ENCODE measurements at regions not wholly inside any gene's neighbourhood (a gene's known extent, or its start where the extent isn't known, plus 50 kb on each side); places are given as distances from the start of the nearest gene placed in this dataset.

DNA sequence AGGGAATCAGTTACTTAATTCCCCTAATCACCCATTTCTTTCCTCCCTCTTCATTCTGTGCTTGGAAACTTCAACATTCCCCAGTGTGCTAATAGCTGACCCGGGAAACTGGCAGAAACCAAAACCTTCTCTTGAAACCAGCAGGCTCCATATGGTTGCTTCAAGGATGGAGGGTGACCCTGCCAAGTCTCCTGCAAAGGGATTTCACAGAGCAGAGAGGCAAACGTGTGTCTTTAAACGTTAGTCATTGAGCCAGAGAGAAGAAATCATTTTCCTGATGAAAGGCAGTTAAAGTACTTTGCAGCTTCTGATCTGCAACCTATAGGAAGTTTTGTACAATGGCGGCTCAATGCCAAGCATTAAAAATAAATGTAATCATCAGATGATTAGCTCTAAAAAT is 220.9 kb downstream of the POU4F1 start:
- Histone ChIP-seq H2AK5ac (ENCODE audit: low read length) (no peak overlapping the region), H3K18ac (ENCODE audit: low read length) (no peak overlapping the region), H2BK120ac (ENCODE audit: insufficient read depth, low read length, poor library complexity) (no peak overlapping the region), H4K8ac (ENCODE audit: low read depth, low read length) (no peak overlapping the region), H3K79me2 (ENCODE audit: control insufficient read depth, insufficient read depth, low read length, poor library complexity) (no peaks in the 10 kb centered on the region), H3K79me1 (ENCODE audit: low read length) (no peaks in the 10 kb centered on the region), H3K27ac (ENCODE audit: low read depth, low read length) (no peak overlapping the region), H4K12ac (ENCODE audit: low read depth, low read length) (no peak overlapping the region), H4K91ac (ENCODE audit: low read depth, low read length) (no peak overlapping the region), H3K4me3 (ENCODE audit: low read depth, low read length) (no peak overlapping the region), H3K4ac (ENCODE audit: low read depth, low read length) (no peak overlapping the region), H3K23ac (ENCODE audit: low read length) (no peak overlapping the region), H2BK5ac (ENCODE audit: low read depth, low read length, poor library complexity) (no peak overlapping the region), H2AFZ (ENCODE audit: insufficient read depth, low read length, poor library complexity) (no peak overlapping the region), H3K9me3 (ENCODE audit: insufficient read depth, low read depth, low read length) (no peaks in the 10 kb centered on the region), H3K14ac (ENCODE audit: low read length) (no peak overlapping the region), H3K27me3 (ENCODE audit: insufficient read depth, low read length) (no peaks in the 10 kb centered on the region), H3K9ac (ENCODE audit: low read length) (no peak overlapping the region), H3K4me2 (ENCODE audit: low read length) (no peak overlapping the region), H3K4me1 (ENCODE audit: control insufficient read depth in 1 of 2, insufficient read depth in 2 of 2, low read length in 2 of 2) (no peaks in the 10 kb centered on the region), H2BK12ac (ENCODE audit: low read length) (no peak overlapping the region), H3K36me3 (ENCODE audit: control insufficient read depth in 1 of 2, insufficient read depth in 2 of 2, low read length in 2 of 2) (no peaks in the 10 kb centered on the region)
- no peak for DNase-seq
- WGBS (ENCODE audit: extremely low coverage, insufficient coverage, insufficient read length) = no CpG with 5 or more reads among the region's 4 CpGs

DNA sequence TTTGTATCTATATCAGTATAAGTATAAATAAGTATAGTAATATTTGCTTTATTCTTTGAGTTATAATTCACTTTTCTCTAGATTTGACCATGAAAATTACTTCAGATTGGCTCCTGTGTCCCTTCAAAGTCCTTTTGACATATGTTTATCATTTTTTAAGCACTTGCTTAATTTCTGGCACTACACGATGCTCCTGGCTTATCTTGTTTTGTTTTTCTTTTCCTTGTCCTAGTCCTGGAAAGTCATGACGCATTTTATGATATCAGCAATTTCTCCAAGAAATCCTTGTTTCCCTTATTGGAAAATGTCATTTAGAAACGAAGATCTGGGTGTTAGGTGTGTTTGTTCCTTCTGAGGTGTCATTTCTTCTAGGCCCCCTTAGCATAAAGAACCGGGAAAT is 226.5 kb downstream of the POU4F1 start:
- Histone ChIP-seq H3K18ac (ENCODE audit: low read length) (no peak overlapping the region), H4K91ac (ENCODE audit: low read depth, low read length) (no peak overlapping the region), H3K14ac (ENCODE audit: low read length) (no peak overlapping the region), H3K79me1 (ENCODE audit: low read length) (no peaks in the 10 kb centered on the region), H3K79me2 (ENCODE audit: control insufficient read depth, insufficient read depth, low read length, poor library complexity) (no peaks in the 10 kb centered on the region), H3K9me3 (ENCODE audit: insufficient read depth, low read depth, low read length) (no peaks in the 10 kb centered on the region), H3K4me3 (ENCODE audit: low read depth, low read length) (no peak overlapping the region), H2AFZ (ENCODE audit: insufficient read depth, low read length, poor library complexity) (no peak overlapping the region), H4K12ac (ENCODE audit: low read depth, low read length) (no peak overlapping the region), H4K8ac (ENCODE audit: low read depth, low read length) (no peak overlapping the region), H3K4me2 (ENCODE audit: low read length) (no peak overlapping the region), H3K9ac (ENCODE audit: low read length) (no peak overlapping the region), H3K4ac (ENCODE audit: low read depth, low read length) (no peak overlapping the region), H2BK12ac (ENCODE audit: low read length) (no peak overlapping the region), H2BK5ac (ENCODE audit: low read depth, low read length, poor library complexity) (no peak overlapping the region), H3K27me3 (ENCODE audit: insufficient read depth, low read length) (no peaks in the 10 kb centered on the region), H2AK5ac (ENCODE audit: low read length) (no peak overlapping the region), H3K4me1 (ENCODE audit: control insufficient read depth in 1 of 2, insufficient read depth in 2 of 2, low read length in 2 of 2) (no peaks in the 10 kb centered on the region), H3K27ac (ENCODE audit: low read depth, low read length) (no peak overlapping the region), H3K36me3 (ENCODE audit: control insufficient read depth in 1 of 2, insufficient read depth in 2 of 2, low read length in 2 of 2) (no peaks in the 10 kb centered on the region), H2BK120ac (ENCODE audit: insufficient read depth, low read length, poor library complexity) (no peak overlapping the region), H3K23ac (ENCODE audit: low read length) (no peak overlapping the region)
- DNase-seq = no peak
- no CpG with 5 or more reads among the region's 4 CpGs for WGBS (ENCODE audit: extremely low coverage, insufficient coverage, insufficient read length)

DNA sequence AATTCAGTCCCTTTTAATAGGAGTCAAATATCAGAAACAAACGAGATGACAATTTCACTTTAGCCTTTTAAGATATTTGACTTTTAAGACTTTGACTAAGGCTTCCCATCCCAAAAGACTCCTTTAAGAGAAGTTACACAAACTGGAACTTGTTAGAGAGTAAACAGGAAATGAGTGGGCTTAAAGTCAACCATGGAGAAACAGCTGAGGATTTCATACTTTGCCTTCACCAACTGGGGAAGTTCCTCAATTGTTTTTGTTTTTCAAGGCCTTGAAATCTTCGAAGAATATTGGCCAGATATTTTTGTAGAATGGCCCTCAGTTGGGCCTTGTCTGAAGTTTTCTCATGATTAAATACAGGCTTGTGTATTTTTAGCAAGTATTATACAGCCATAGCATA is 227.3 kb downstream of the POU4F1 start:
- H3K4me2 ChIP-seq (ENCODE audit: low read length) = no peak overlapping the region
- no CpG with 5 or more reads among the region's 2 CpGs for WGBS (ENCODE audit: extremely low coverage, insufficient coverage, insufficient read length)
- no peak overlapping the region for H4K8ac ChIP-seq (ENCODE audit: low read depth, low read length)
- H3K79me1 ChIP-seq (ENCODE audit: low read length) = no peaks in the 10 kb centered on the region
- H4K91ac ChIP-seq (ENCODE audit: low read depth, low read length) = no peak overlapping the region
- no peak overlapping the region for H2AK5ac ChIP-seq (ENCODE audit: low read length)
- no peak overlapping the region for H2AFZ ChIP-seq (ENCODE audit: insufficient read depth, low read length, poor library complexity)
- H3K4me3 ChIP-seq (ENCODE audit: low read depth, low read length) = no peak overlapping the region
- no peak overlapping the region for H4K12ac ChIP-seq (ENCODE audit: low read depth, low read length)
- H3K9ac ChIP-seq (ENCODE audit: low read length) = no peak overlapping the region
- H3K9me3 ChIP-seq (ENCODE audit: insufficient read depth, low read depth, low read length) = no peaks in the 10 kb centered on the region
- no peak overlapping the region for H2BK12ac ChIP-seq (ENCODE audit: low read length)
- H3K36me3 ChIP-seq (ENCODE audit: control insufficient read depth in 1 of 2, insufficient read depth in 2 of 2, low read length in 2 of 2) = no peaks in the 10 kb centered on the region
- no peak overlapping the region for H3K23ac ChIP-seq (ENCODE audit: low read length)
- H3K4me1 ChIP-seq (ENCODE audit: control insufficient read depth in 1 of 2, insufficient read depth in 2 of 2, low read length in 2 of 2) = no peaks in the 10 kb centered on the region
- H2BK120ac ChIP-seq (ENCODE audit: insufficient read depth, low read length, poor library complexity) = no peak overlapping the region
- H3K27ac ChIP-seq (ENCODE audit: low read depth, low read length) = no peak overlapping the region
- H3K4ac ChIP-seq (ENCODE audit: low read depth, low read length) = no peak overlapping the region
- H3K79me2 ChIP-seq (ENCODE audit: control insufficient read depth, insufficient read depth, low read length, poor library complexity) = no peaks in the 10 kb centered on the region
- no peak for DNase-seq
- H3K27me3 ChIP-seq (ENCODE audit: insufficient read depth, low read length) = no peaks in the 10 kb centered on the region
- no peak overlapping the region for H3K14ac ChIP-seq (ENCODE audit: low read length)
- no peak overlapping the region for H3K18ac ChIP-seq (ENCODE audit: low read length)
- no peak overlapping the region for H2BK5ac ChIP-seq (ENCODE audit: low read depth, low read length, poor library complexity)

DNA sequence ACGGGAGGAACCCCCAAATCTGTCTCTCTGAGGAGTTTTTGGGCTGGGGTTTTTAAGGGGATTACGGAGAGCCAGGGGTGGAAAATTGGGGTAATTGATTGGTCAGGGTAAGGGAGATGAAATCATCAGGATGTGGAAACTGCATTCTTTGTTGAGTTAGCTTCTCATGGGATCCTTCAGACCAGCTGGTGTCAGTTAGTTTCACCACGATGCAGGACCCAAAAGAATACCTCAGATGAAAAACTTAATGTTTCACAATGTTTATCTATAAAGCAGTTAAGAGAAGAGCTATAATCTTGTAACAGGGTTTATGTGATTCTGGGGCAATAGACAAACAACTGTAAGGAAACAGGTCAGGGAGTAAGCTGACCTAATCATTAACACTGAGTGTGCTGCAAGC is 230.8 kb downstream of the POU4F1 start:
- Histone ChIP-seq H3K79me2 (ENCODE audit: control insufficient read depth, insufficient read depth, low read length, poor library complexity) (no peaks in the 10 kb centered on the region), H2BK12ac (ENCODE audit: low read length) (no peak overlapping the region), H3K27me3 (ENCODE audit: insufficient read depth, low read length) (no peaks in the 10 kb centered on the region), H2BK120ac (ENCODE audit: insufficient read depth, low read length, poor library complexity) (no peak overlapping the region), H3K4me1 (ENCODE audit: control insufficient read depth in 1 of 2, insufficient read depth in 2 of 2, low read length in 2 of 2) (no peaks in the 10 kb centered on the region), H4K8ac (ENCODE audit: low read depth, low read length) (no peak overlapping the region), H3K9me3 (ENCODE audit: insufficient read depth, low read depth, low read length) (no peaks in the 10 kb centered on the region), H3K14ac (ENCODE audit: low read length) (no peak overlapping the region), H2AK5ac (ENCODE audit: low read length) (no peak overlapping the region), H3K27ac (ENCODE audit: low read depth, low read length) (no peak overlapping the region), H3K79me1 (ENCODE audit: low read length) (no peaks in the 10 kb centered on the region), H3K36me3 (ENCODE audit: control insufficient read depth in 1 of 2, insufficient read depth in 2 of 2, low read length in 2 of 2) (no peaks in the 10 kb centered on the region), H3K4me3 (ENCODE audit: low read depth, low read length) (no peak overlapping the region), H3K18ac (ENCODE audit: low read length) (no peak overlapping the region), H3K23ac (ENCODE audit: low read length) (no peak overlapping the region), H3K4me2 (ENCODE audit: low read length) (no peak overlapping the region), H4K91ac (ENCODE audit: low read depth, low read length) (no peak overlapping the region), H3K9ac (ENCODE audit: low read length) (no peak overlapping the region), H4K12ac (ENCODE audit: low read depth, low read length) (no peak overlapping the region), H2AFZ (ENCODE audit: insufficient read depth, low read length, poor library complexity) (no peak overlapping the region), H3K4ac (ENCODE audit: low read depth, low read length) (no peak overlapping the region), H2BK5ac (ENCODE audit: low read depth, low read length, poor library complexity) (no peak overlapping the region)
- no peak for DNase-seq
- no CpG with 5 or more reads among the region's 3 CpGs for WGBS (ENCODE audit: extremely low coverage, insufficient coverage, insufficient read length)

All from trophoblast cell (in vitro differentiated cells and primary cell).